Nephron (organoid): ENCODE measurements at regions not wholly inside any gene's neighbourhood (a gene's known extent, or its start where the extent isn't known, plus 50 kb on each side); places are given as distances from the start of the nearest gene placed in this dataset.

Experiments
- H3K27ac Mint-ChIP-seq, 3 experiments: 2 replicates each; pipeline ENCODE4 v1.8.0; 2020; ENCODE audit warnings: mixed read lengths in 3 of 3, mild to moderate bottlenecking in 2 of 3, moderate library complexity in 1 of 3
- H3K27me3 Mint-ChIP-seq: 2 replicates; pipeline ENCODE4 v1.8.0; 2021; ENCODE audit warnings: low read depth, mild to moderate bottlenecking, moderate library complexity, mixed read lengths
- H3K36me3 Mint-ChIP-seq: 2 replicates; pipeline ENCODE4 v1.8.0; 2020; ENCODE audit warnings: low read depth, mixed read lengths
- H3K4me1 Mint-ChIP-seq: 2 replicates; pipeline ENCODE4 v1.8.0; 2020; ENCODE audit warnings: mixed read lengths
- H3K4me3 Mint-ChIP-seq, 3 experiments: 2 replicates each; pipeline ENCODE4 v1.8.0; 2020; ENCODE audit warnings: mild to moderate bottlenecking in 3 of 3, mixed read lengths in 3 of 3, moderate library complexity in 2 of 3
- H3K9me3 Mint-ChIP-seq: 2 replicates; pipeline ENCODE4 v1.8.0; 2020; ENCODE audit warnings: mixed read lengths
- TF ChIP-seq, protein P1 (sequence below), 3 experiments: fragments of 200-600 bp; sonication (generic); IDR thresholded peaks; one replicate each; pipeline ENCODE4 v1.5.0; 2021; ENCODE audit warnings: antibody characterized with exemption in 3 of 3; ENCODE audit not compliant: unreplicated experiment in 3 of 3

DNA sequence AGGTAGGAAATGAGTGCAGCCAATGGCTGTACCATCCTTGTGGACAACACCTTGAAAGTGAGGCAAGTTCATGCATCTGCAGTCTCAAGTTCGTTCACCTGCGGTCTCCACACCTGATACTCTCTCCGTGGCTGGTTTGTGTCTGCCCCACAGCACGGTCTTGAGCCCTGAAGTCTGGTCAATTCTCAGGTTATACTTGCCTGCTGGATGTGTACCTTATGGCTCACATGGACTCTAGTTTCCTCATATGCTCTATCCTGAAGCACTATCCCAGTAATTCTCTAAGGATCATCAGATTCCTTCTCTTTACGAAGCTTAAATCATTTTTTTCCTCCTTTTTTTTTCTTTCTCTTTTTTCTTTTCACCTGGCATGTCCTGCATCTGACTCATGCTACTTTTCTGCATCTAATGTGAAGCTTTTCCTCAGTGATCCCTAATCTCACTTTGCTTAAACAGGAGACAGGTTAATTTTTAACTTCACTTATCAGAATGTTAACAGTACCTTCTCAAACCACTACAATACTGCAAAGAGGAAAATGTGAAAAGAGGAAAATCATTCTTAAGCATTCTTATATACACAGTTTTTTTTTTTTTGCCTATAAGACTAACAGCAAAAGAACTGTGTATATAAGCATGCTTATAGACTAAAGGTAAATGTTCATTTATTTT lies 511.2 kb downstream of the SOX11 start:
- peak overlapping the region in 1 of 3 experiments; percentile 45 for H3K27ac Mint-ChIP-seq
- TF ChIP-seq, protein P1, sequence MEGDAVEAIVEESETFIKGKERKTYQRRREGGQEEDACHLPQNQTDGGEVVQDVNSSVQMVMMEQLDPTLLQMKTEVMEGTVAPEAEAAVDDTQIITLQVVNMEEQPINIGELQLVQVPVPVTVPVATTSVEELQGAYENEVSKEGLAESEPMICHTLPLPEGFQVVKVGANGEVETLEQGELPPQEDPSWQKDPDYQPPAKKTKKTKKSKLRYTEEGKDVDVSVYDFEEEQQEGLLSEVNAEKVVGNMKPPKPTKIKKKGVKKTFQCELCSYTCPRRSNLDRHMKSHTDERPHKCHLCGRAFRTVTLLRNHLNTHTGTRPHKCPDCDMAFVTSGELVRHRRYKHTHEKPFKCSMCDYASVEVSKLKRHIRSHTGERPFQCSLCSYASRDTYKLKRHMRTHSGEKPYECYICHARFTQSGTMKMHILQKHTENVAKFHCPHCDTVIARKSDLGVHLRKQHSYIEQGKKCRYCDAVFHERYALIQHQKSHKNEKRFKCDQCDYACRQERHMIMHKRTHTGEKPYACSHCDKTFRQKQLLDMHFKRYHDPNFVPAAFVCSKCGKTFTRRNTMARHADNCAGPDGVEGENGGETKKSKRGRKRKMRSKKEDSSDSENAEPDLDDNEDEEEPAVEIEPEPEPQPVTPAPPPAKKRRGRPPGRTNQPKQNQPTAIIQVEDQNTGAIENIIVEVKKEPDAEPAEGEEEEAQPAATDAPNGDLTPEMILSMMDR (IDR thresholded peaks at IDR 0.05; ENCODE audit: unreplicated experiment in 3 of 3) = no peak
- H3K4me1 Mint-ChIP-seq = no peaks in the 10 kb centered on the region
- no peak overlapping the region for H3K4me3 Mint-ChIP-seq
- H3K36me3 Mint-ChIP-seq = peaks cover 4% of the 10 kb centered on the region
- H3K9me3 Mint-ChIP-seq = peaks cover 15% of the 10 kb centered on the region
- no peaks in the 10 kb centered on the region for H3K27me3 Mint-ChIP-seq

DNA sequence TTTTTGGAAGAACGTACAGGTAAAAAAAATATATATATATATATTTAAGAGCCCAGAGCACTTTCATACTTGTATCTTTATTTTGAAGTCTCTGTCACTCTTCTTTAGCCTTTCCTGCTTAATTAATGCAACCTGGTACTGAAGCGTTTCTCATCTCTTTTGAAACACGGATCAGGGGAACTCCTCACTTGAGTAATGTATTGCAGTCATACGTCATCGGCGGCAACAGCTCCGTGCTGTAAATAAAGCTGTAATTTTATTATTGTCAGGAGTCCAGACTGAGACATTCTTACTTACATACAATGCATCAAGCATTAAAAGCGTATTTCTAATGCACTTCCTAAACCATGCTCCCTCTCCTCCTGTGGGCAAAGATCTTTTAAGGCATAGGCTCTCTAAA lies 514.7 kb downstream of the SOX11 start:
- H3K27me3 Mint-ChIP-seq = no peaks in the 10 kb centered on the region
- no peaks in the 10 kb centered on the region for H3K36me3 Mint-ChIP-seq
- no peak overlapping the region for H3K4me3 Mint-ChIP-seq
- no peaks in the 10 kb centered on the region for H3K9me3 Mint-ChIP-seq
- H3K4me1 Mint-ChIP-seq = peaks cover 12% of the 10 kb centered on the region
- no peak overlapping the region for H3K27ac Mint-ChIP-seq
- TF ChIP-seq, protein P1 (IDR thresholded peaks at IDR 0.05; ENCODE audit: unreplicated experiment in 3 of 3) = no peak

DNA sequence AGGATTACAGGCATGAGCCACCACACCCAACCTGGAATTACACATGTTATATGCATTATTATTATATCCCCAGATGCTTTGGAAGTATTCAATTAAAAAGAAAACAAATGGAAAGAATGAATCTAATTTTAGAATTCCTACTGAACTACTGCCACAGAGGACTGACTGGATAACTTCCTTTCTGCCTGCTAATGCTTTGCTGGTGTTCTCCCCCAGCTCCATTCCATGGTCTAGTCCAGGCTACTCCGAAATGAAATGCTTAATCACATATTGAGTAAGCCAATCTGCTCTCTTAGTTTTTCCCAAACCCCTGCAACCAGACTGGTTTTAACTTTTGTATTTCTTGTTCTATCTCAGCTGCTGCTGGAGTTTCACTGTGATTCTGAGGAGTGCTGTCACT lies 519.1 kb downstream of the SOX11 start:
- Mint-ChIP-seq H3K9me3 (no peaks in the 10 kb centered on the region), H3K4me3 (no peak overlapping the region), H3K27ac (no peak overlapping the region), H3K4me1 (peaks cover 18% of the 10 kb centered on the region), H3K36me3 (no peaks in the 10 kb centered on the region), H3K27me3 (no peaks in the 10 kb centered on the region)
- TF ChIP-seq, protein P1 (IDR thresholded peaks at IDR 0.05; ENCODE audit: unreplicated experiment in 3 of 3) = no peak

DNA sequence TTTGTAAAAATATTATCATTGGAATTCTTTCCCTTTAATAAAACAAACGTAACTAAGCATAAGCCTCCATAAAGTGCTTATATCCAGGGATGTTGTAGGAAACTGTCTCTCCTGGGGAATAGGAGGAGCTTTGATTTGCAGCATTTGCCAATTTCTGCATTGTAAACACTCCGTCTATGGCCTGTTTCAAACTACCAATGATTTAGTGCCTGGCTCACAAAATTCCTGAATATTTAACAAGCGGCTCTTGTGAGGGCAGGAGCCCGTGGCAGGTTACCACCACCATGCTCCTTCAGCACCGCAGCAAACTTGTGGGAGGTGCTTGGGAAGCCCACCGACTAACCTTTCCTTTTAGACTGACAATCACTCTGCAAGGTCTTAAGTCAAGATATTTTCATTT lies 520.3 kb downstream of the SOX11 start:
- Mint-ChIP-seq H3K9me3 (no peaks in the 10 kb centered on the region), H3K36me3 (no peaks in the 10 kb centered on the region), H3K27me3 (no peaks in the 10 kb centered on the region), H3K27ac (no peak overlapping the region), H3K4me3 (no peak overlapping the region), H3K4me1 (peaks cover 18% of the 10 kb centered on the region)
- TF ChIP-seq, protein P1 (IDR thresholded peaks at IDR 0.05; ENCODE audit: unreplicated experiment in 3 of 3) = no peak

DNA sequence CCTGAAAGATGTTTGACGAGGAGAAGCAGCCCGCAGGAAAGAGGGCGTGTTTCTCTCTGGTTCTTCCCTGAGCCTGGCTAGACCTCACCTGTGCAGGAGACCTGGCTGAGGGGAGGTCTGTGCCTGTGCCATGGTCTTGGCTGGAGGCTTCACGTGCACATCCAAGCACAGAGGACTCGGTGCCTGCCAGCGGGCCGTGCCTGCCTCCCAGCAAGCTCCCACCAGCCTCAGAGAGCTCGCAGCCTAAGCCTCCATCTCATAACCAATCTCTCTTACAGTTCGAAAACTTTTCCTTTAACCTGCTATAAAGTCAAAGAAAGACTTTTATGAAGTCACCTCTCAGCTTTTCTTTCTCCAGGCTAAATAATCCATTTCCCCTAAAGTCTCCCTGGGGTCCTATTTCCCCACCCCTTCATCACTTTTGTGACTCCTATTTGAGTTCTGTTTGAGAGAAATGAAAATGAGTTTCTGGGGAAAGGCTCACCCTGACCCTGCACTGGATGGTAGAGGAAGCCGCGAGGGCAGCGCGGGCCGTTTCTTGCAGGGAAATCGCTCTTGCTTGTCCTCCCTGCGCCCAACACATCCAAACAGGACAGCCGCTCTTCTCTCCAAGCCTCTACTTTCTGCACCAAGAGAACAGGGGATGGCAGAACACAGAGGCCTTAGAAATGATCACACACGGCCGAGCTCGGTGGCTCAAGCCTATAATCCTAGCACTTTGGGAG lies 521.0 kb downstream of the SOX11 start:
- Mint-ChIP-seq H3K4me3 (no peak overlapping the region), H3K27ac (no peak overlapping the region), H3K9me3 (no peaks in the 10 kb centered on the region), H3K36me3 (no peaks in the 10 kb centered on the region), H3K4me1 (peaks cover 18% of the 10 kb centered on the region), H3K27me3 (no peaks in the 10 kb centered on the region)
- TF ChIP-seq, protein P1 (IDR thresholded peaks at IDR 0.05; ENCODE audit: unreplicated experiment in 3 of 3) = no peak

DNA sequence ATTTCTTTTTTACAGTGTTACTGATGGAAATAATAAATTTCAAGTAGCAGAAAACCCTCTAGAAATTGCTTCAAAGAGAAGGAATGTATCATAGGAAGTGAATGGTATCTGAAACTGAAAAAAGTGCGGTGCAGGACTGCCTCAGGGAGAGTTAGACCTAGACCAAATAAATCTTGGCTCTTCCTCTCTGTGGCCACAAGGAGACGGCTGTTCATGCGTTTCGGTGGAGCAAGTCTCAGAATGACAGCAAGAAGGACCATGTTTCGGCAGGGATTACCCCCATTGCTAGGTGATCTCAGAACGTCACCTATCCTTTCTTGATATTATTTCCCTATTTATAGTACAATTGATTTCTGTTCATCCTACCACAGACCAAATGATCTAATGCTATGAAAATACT lies 522.3 kb downstream of the SOX11 start:
- no peaks in the 10 kb centered on the region for H3K36me3 Mint-ChIP-seq
- TF ChIP-seq, protein P1 (IDR thresholded peaks at IDR 0.05; ENCODE audit: unreplicated experiment in 3 of 3) = peak in 1 of 3 experiments; percentile 7
- no peaks in the 10 kb centered on the region for H3K9me3 Mint-ChIP-seq
- no peaks in the 10 kb centered on the region for H3K27me3 Mint-ChIP-seq
- H3K4me3 Mint-ChIP-seq = no peak overlapping the region
- peaks cover 18% of the 10 kb centered on the region for H3K4me1 Mint-ChIP-seq
- no peak overlapping the region for H3K27ac Mint-ChIP-seq
